A673 (cell line): ENCODE measurements at regions not wholly inside any gene's neighbourhood (a gene's known extent, or its start where the extent isn't known, plus 50 kb on each side); places are given as distances from the start of the nearest gene placed in this dataset.

Source experiments
- EZH2 ChIP-seq: fragments of 200-600 bp; sonication (generic); IDR thresholded peaks from 2 replicates; pipeline ENCODE4 v1.6.1; 2017; ENCODE audit warnings: borderline replicate concordance, low read depth, mild to moderate bottlenecking, mixed read lengths, antibody characterized with exemption, low read length; ENCODE audit not compliant: poor library complexity, severe bottlenecking
- TF ChIP-seq, protein P1 (sequence below): fragments of 300-800, 200-600 bp; sonication (generic); conservative IDR thresholded peaks from 2 replicates; pipeline ENCODE4 v1.5.1; 2017; ENCODE audit warnings: low read depth, mild to moderate bottlenecking, antibody characterized with exemption, low read length, moderate library complexity, mixed read lengths

GRCh38 chr12:67078957-67079356 lies 190.2 kb upstream of the CAND1 start:
- TF ChIP-seq, protein P1, sequence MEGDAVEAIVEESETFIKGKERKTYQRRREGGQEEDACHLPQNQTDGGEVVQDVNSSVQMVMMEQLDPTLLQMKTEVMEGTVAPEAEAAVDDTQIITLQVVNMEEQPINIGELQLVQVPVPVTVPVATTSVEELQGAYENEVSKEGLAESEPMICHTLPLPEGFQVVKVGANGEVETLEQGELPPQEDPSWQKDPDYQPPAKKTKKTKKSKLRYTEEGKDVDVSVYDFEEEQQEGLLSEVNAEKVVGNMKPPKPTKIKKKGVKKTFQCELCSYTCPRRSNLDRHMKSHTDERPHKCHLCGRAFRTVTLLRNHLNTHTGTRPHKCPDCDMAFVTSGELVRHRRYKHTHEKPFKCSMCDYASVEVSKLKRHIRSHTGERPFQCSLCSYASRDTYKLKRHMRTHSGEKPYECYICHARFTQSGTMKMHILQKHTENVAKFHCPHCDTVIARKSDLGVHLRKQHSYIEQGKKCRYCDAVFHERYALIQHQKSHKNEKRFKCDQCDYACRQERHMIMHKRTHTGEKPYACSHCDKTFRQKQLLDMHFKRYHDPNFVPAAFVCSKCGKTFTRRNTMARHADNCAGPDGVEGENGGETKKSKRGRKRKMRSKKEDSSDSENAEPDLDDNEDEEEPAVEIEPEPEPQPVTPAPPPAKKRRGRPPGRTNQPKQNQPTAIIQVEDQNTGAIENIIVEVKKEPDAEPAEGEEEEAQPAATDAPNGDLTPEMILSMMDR = no peak
- no peak for TF ChIP-seq EZH2
